ENCODE measurements at regions not wholly inside any gene's neighbourhood (a gene's known extent, or its start where the extent isn't known, plus 50 kb on each side); places are given as distances from the start of the nearest gene placed in this dataset.

GRCh38 chr7:81598951-81599350 lies 170.9 kb downstream of the HGF start:
- H2AFZ ChIP-seq (ENCODE audit: control insufficient read depth, low read length), result no peak overlapping the region

DNA sequence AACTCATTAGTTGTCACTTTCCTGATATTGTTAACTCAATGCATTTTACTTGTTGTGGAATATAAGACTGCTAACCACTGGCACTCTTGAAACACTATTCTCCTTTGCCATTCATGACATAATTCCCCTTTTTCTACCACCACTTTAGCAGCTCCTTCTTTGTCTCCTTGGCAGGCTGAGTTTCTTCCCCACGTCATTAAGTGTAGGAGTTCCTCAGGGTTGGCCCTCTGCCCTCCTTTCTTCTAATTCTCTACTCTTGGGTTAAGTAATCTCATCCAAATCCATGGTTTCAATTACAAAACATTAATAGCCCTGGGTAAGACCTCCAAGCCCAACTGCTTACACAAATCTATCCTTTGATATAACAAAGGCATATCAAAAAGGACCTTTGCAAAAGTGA lies 175.1 kb downstream of the HGF start:
- TF ChIP-seq CTCF (optimal IDR thresholded peaks at IDR 0.05 in 1 of 3, IDR thresholded peaks at IDR 0.05 in 1 of 3, conservative IDR thresholded peaks at IDR 0.05 in 1 of 3; ENCODE audit: extremely low read depth in 1 of 3, insufficient read depth in 2 of 3, low read length in 3 of 3) (no peak), EZH2 (IDR thresholded peaks at IDR 0.05; ENCODE audit: low read length) (no peak)
- Histone ChIP-seq H4K20me1 (ENCODE audit: control insufficient read depth, extremely low read depth, insufficient read depth, low read length) (no peaks in the 10 kb centered on the region), H3K4me3 (ENCODE audit: control insufficient read depth in 2 of 3, extremely low read depth in 1 of 3, insufficient read depth in 2 of 3, low read depth in 1 of 3, low read length in 3 of 3) (no peak overlapping the region), H3K4me2 (ENCODE audit: control insufficient read depth, extremely low read depth, insufficient read depth, low read depth, low read length) (no peak overlapping the region), H3K4me1 (ENCODE audit: control insufficient read depth, extremely low read depth, insufficient read depth, low read length) (no peaks in the 10 kb centered on the region), H3K27me3 (ENCODE audit: control insufficient read depth, extremely low read depth, insufficient read depth, low read length) (no peaks in the 10 kb centered on the region), H3K9me1 (ENCODE audit: control insufficient read depth, extremely low read depth, insufficient read depth, low read length) (no peaks in the 10 kb centered on the region), H3K9ac (ENCODE audit: control insufficient read depth, extremely low read depth, insufficient read depth, low read length) (no peak overlapping the region), H3K27ac (ENCODE audit: control insufficient read depth, insufficient read depth, low read length) (no peak overlapping the region), H3K36me3 (ENCODE audit: control insufficient read depth in 2 of 2, extremely low read depth in 1 of 2, insufficient read depth in 2 of 2, low read length in 2 of 2) (no peaks in the 10 kb centered on the region), H2AFZ (ENCODE audit: control insufficient read depth, low read length) (no peak overlapping the region), H3K79me2 (ENCODE audit: control insufficient read depth, insufficient read depth, low read length) (no peaks in the 10 kb centered on the region), H3K9me3 (ENCODE audit: control insufficient read depth, low read depth, low read length) (no peaks in the 10 kb centered on the region)
- dilution Hi-C loops (cut with MboI; ENCODE audit: extremely low pct_ligation_motif_present, low sequenced_read_pairs), result no loop called here
- DNase-seq (ENCODE audit: low read depth, low spot score), result no peak
- FAIRE-seq, result no peak

More at GRCh38 chr7:81598951-81599350, 170.9 kb downstream of the HGF start:
- H3K27ac ChIP-seq (ENCODE audit: control insufficient read depth, insufficient read depth, low read length), result no peak overlapping the region
- dilution Hi-C loops (cut with MboI; ENCODE audit: extremely low pct_ligation_motif_present, low sequenced_read_pairs), result no loop called here
- no peaks in the 10 kb centered on the region for H3K9me3 ChIP-seq (ENCODE audit: control insufficient read depth, low read depth, low read length)
- H3K4me1 ChIP-seq (ENCODE audit: control insufficient read depth, extremely low read depth, insufficient read depth, low read length), result no peaks in the 10 kb centered on the region
- no peaks in the 10 kb centered on the region for H3K27me3 ChIP-seq (ENCODE audit: control insufficient read depth, extremely low read depth, insufficient read depth, low read length)
- no peaks in the 10 kb centered on the region for H4K20me1 ChIP-seq (ENCODE audit: control insufficient read depth, extremely low read depth, insufficient read depth, low read length)
- FAIRE-seq (no peak), DNase-seq (ENCODE audit: low read depth, low spot score) (no peak)
- no peaks in the 10 kb centered on the region for H3K79me2 ChIP-seq (ENCODE audit: control insufficient read depth, insufficient read depth, low read length)
- no peak overlapping the region for H3K4me3 ChIP-seq (ENCODE audit: control insufficient read depth in 2 of 3, extremely low read depth in 1 of 3, insufficient read depth in 2 of 3, low read depth in 1 of 3, low read length in 3 of 3)
- no peak overlapping the region for H3K4me2 ChIP-seq (ENCODE audit: control insufficient read depth, extremely low read depth, insufficient read depth, low read depth, low read length)
- H3K36me3 ChIP-seq (ENCODE audit: control insufficient read depth in 2 of 2, extremely low read depth in 1 of 2, insufficient read depth in 2 of 2, low read length in 2 of 2), result no peaks in the 10 kb centered on the region
- TF ChIP-seq CTCF (optimal IDR thresholded peaks at IDR 0.05 in 1 of 3, IDR thresholded peaks at IDR 0.05 in 1 of 3, conservative IDR thresholded peaks at IDR 0.05 in 1 of 3; ENCODE audit: extremely low read depth in 1 of 3, insufficient read depth in 2 of 3, low read length in 3 of 3), result no peak
- TF ChIP-seq EZH2 (IDR thresholded peaks at IDR 0.05; ENCODE audit: low read length), result no peak
- H3K9ac ChIP-seq (ENCODE audit: control insufficient read depth, extremely low read depth, insufficient read depth, low read length), result no peak overlapping the region
- H3K9me1 ChIP-seq (ENCODE audit: control insufficient read depth, extremely low read depth, insufficient read depth, low read length), result no peaks in the 10 kb centered on the region
